ENCODE measurements at regions not wholly inside any gene's neighbourhood (a gene's known extent, or its start where the extent isn't known, plus 50 kb on each side); places are given as distances from the start of the nearest gene placed in this dataset.

DNA sequence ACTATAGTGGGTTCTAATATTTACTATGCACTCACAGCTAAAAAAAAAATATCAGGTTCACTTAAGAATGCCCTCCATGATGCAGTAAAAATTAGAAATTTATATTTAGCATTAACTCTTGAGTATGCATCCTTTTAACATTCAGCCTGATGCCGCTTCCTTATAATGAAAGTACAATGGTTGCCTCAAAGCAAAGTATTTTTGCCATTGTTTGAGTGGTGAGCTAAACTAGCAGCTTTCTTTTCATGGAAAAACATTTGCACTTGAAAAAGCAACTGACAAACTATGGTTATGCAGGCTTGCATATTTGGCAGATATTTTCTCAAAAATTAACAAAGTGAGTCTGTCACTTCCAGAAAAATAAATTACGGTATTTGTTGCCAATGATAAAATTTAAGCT lies 188.6 kb downstream of the SLC6A15 start:
- no peaks in the 10 kb centered on the region for H3K4me1 Mint-ChIP-seq (ENCODE audit: low read depth, unreplicated experiment)
- no peaks in the 10 kb centered on the region for H3K36me3 Mint-ChIP-seq (ENCODE audit: unreplicated experiment)
- DNase-seq = no peak
- H3K27me3 Mint-ChIP-seq (ENCODE audit: unreplicated experiment) = no peaks in the 10 kb centered on the region
- TF ChIP-seq, protein P1, sequence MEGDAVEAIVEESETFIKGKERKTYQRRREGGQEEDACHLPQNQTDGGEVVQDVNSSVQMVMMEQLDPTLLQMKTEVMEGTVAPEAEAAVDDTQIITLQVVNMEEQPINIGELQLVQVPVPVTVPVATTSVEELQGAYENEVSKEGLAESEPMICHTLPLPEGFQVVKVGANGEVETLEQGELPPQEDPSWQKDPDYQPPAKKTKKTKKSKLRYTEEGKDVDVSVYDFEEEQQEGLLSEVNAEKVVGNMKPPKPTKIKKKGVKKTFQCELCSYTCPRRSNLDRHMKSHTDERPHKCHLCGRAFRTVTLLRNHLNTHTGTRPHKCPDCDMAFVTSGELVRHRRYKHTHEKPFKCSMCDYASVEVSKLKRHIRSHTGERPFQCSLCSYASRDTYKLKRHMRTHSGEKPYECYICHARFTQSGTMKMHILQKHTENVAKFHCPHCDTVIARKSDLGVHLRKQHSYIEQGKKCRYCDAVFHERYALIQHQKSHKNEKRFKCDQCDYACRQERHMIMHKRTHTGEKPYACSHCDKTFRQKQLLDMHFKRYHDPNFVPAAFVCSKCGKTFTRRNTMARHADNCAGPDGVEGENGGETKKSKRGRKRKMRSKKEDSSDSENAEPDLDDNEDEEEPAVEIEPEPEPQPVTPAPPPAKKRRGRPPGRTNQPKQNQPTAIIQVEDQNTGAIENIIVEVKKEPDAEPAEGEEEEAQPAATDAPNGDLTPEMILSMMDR (IDR thresholded peaks at IDR 0.05; ENCODE audit: partially characterized antibody, unreplicated experiment) = no peak
- no peak overlapping the region for H3K4me3 Mint-ChIP-seq (ENCODE audit: unreplicated experiment)
- no peak overlapping the region for H3K27ac Mint-ChIP-seq (ENCODE audit: unreplicated experiment)
- H3K9me3 Mint-ChIP-seq (ENCODE audit: unreplicated experiment) = no peaks in the 10 kb centered on the region

DNA sequence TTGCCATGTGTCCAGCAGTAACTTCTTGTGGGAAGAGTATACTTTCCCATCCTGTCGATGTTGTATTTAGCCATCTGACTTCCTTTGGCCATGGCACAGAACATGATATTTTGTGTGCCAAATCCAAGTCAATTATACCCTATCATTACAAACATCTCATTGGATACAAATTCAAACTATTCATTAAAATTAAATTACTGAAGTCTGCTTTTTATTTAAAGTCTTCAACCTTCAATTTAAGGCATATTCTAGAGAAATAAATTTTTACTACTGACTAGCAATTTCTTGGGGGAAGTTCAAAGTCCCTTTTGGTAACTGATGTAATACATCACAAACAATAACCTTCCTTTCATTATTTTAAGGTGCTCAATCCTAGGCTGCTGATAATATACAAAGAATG lies 192.6 kb downstream of the SLC6A15 start:
- no peak overlapping the region for H3K4me3 Mint-ChIP-seq (ENCODE audit: unreplicated experiment)
- TF ChIP-seq, protein P1 (IDR thresholded peaks at IDR 0.05; ENCODE audit: partially characterized antibody, unreplicated experiment) = no peak
- H3K9me3 Mint-ChIP-seq (ENCODE audit: unreplicated experiment) = no peaks in the 10 kb centered on the region
- no peaks in the 10 kb centered on the region for H3K4me1 Mint-ChIP-seq (ENCODE audit: low read depth, unreplicated experiment)
- no peaks in the 10 kb centered on the region for H3K27me3 Mint-ChIP-seq (ENCODE audit: unreplicated experiment)
- H3K27ac Mint-ChIP-seq (ENCODE audit: unreplicated experiment) = no peak overlapping the region
- no peaks in the 10 kb centered on the region for H3K36me3 Mint-ChIP-seq (ENCODE audit: unreplicated experiment)
- no peak for DNase-seq

GRCh38 chr12:84718906-84719305 lies 193.7 kb downstream of the SLC6A15 start:
- Mint-ChIP-seq H3K4me3 (ENCODE audit: unreplicated experiment) (no peak overlapping the region), H3K9me3 (ENCODE audit: unreplicated experiment) (no peaks in the 10 kb centered on the region), H3K27ac (ENCODE audit: unreplicated experiment) (no peak overlapping the region), H3K36me3 (ENCODE audit: unreplicated experiment) (no peaks in the 10 kb centered on the region), H3K4me1 (ENCODE audit: low read depth, unreplicated experiment) (no peaks in the 10 kb centered on the region), H3K27me3 (ENCODE audit: unreplicated experiment) (no peaks in the 10 kb centered on the region)
- TF ChIP-seq, protein P1 (IDR thresholded peaks at IDR 0.05; ENCODE audit: partially characterized antibody, unreplicated experiment) = no peak
- no peak for DNase-seq

DNA sequence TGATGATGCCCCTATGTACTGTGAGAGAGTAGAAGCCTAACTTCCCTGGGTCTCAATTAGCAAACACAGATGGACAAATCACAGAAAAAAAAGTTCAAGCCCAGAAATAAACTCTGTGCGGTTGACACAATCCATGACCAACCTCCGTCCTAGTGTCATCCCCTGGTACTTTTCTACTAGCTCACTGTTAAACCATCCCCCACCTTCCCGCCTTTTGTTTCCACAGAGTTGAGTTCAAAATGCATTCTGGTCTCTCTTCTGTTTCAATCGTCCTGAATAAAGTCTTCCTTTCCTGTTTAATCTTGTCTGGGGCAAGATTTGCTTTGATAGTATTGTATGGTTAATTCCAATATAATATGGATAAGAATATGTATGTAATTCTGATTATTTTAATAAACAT lies 199.9 kb downstream of the SLC6A15 start:
- DNase-seq = no peak
- Mint-ChIP-seq H3K4me1 (ENCODE audit: low read depth, unreplicated experiment) (no peaks in the 10 kb centered on the region), H3K27ac (ENCODE audit: unreplicated experiment) (no peak overlapping the region), H3K4me3 (ENCODE audit: unreplicated experiment) (no peak overlapping the region), H3K36me3 (ENCODE audit: unreplicated experiment) (no peaks in the 10 kb centered on the region), H3K27me3 (ENCODE audit: unreplicated experiment) (no peaks in the 10 kb centered on the region), H3K9me3 (ENCODE audit: unreplicated experiment) (no peaks in the 10 kb centered on the region)
- TF ChIP-seq, protein P1 (IDR thresholded peaks at IDR 0.05; ENCODE audit: partially characterized antibody, unreplicated experiment) = no peak

DNA sequence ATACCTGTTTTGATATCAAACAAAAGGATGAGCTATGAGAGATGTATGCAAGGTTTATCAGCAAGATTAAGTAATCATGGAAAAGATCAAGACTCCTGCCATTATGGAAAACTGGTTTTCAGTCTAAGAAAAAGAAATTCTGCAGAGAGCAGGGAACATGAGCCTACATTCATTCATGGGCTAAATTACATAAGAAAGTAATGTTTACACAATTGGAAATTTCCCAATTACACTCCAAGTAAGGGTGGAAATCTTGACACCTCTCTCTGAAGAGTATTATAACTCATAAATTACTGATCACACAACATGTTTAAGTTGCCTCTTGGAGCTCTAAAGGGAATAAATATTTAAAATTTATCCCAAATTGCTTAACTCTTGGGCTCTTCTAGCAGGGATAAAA lies 206.2 kb downstream of the SLC6A15 start:
- no peaks in the 10 kb centered on the region for H3K36me3 Mint-ChIP-seq (ENCODE audit: unreplicated experiment)
- H3K27ac Mint-ChIP-seq (ENCODE audit: unreplicated experiment) = no peak overlapping the region
- H3K9me3 Mint-ChIP-seq (ENCODE audit: unreplicated experiment) = no peaks in the 10 kb centered on the region
- no peak overlapping the region for H3K4me3 Mint-ChIP-seq (ENCODE audit: unreplicated experiment)
- no peak for DNase-seq
- TF ChIP-seq, protein P1 (IDR thresholded peaks at IDR 0.05; ENCODE audit: partially characterized antibody, unreplicated experiment) = no peak
- no peaks in the 10 kb centered on the region for H3K27me3 Mint-ChIP-seq (ENCODE audit: unreplicated experiment)
- no peaks in the 10 kb centered on the region for H3K4me1 Mint-ChIP-seq (ENCODE audit: low read depth, unreplicated experiment)

Data from glutamatergic neuron (in vitro differentiated cells).